WERI-Rb-1 (cell line): ENCODE measurements at regions not wholly inside any gene's neighbourhood (a gene's known extent, or its start where the extent isn't known, plus 50 kb on each side); places are given as distances from the start of the nearest gene placed in this dataset.

Source experiments
- DNase-seq: peaks from one replicate; pipeline ENCODE4 v3.0.0-alpha.2; 2020
- H3K27ac ChIP-seq: fragments of 250-450 bp; sonication (Bioruptor Pico); 2 replicates; pipeline ENCODE4 v1.5.1; 2020; ENCODE audit warnings: mild to moderate bottlenecking, moderate library complexity
- H3K27me3 ChIP-seq: fragments of 250-450 bp; sonication (Bioruptor Pico); 2 replicates; pipeline ENCODE4 v1.5.1; 2021; ENCODE audit warnings: mild to moderate bottlenecking, low read depth, moderate library complexity; ENCODE audit not compliant: insufficient read depth, severe bottlenecking
- H3K36me3 ChIP-seq: fragments of 250-450 bp; sonication (Bioruptor Pico); 2 replicates; pipeline ENCODE4 v1.5.1; 2020; ENCODE audit warnings: mild to moderate bottlenecking, moderate library complexity
- H3K4me3 ChIP-seq: 2 replicates; pipeline ENCODE4 v1.5.1; 2011; ENCODE audit warnings: low read depth, mild to moderate bottlenecking, control low read depth, low read length
- H3K9me3 ChIP-seq: fragments of 250-450 bp; sonication (Bioruptor Pico); 2 replicates; pipeline ENCODE4 v1.5.1; 2021; ENCODE audit warnings: mild to moderate bottlenecking, moderate library complexity; ENCODE audit not compliant: severe bottlenecking
- CTCF ChIP-seq: IDR thresholded peaks from 2 replicates; pipeline ENCODE4 v1.5.1; 2011; ENCODE audit warnings: low read depth, mild to moderate bottlenecking, control low read depth, inconsistent platforms, low read length

- H3K4me3 ChIP-seq = no peak overlapping the region
- TF ChIP-seq CTCF = no peak
- no peaks in the 10 kb centered on the region for H3K27me3 ChIP-seq
- no peak overlapping the region for H3K27ac ChIP-seq
- no peaks in the 10 kb centered on the region for H3K9me3 ChIP-seq
- H3K36me3 ChIP-seq = no peaks in the 10 kb centered on the region
- no peak for DNase-seq
Measured at GRCh38 chr2:8437949-8438400, 243.9 kb upstream of the ID2 start.

- no peak for DNase-seq
- no peaks in the 10 kb centered on the region for H3K36me3 ChIP-seq
- no peaks in the 10 kb centered on the region for H3K27me3 ChIP-seq
- no peak overlapping the region for H3K27ac ChIP-seq
- H3K9me3 ChIP-seq = no peaks in the 10 kb centered on the region
- H3K4me3 ChIP-seq = no peak overlapping the region
- TF ChIP-seq CTCF = no peak
Measured at GRCh38 chr2:8438476-8438875, 243.4 kb upstream of the ID2 start.

- Histone ChIP-seq H3K27me3 (no peaks in the 10 kb centered on the region), H3K4me3 (no peak overlapping the region), H3K27ac (no peak overlapping the region), H3K9me3 (no peaks in the 10 kb centered on the region), H3K36me3 (no peaks in the 10 kb centered on the region)
- no peak for DNase-seq
- no peak for TF ChIP-seq CTCF
Measured at GRCh38 chr2:8438996-8439395, 242.9 kb upstream of the ID2 start.

DNA sequence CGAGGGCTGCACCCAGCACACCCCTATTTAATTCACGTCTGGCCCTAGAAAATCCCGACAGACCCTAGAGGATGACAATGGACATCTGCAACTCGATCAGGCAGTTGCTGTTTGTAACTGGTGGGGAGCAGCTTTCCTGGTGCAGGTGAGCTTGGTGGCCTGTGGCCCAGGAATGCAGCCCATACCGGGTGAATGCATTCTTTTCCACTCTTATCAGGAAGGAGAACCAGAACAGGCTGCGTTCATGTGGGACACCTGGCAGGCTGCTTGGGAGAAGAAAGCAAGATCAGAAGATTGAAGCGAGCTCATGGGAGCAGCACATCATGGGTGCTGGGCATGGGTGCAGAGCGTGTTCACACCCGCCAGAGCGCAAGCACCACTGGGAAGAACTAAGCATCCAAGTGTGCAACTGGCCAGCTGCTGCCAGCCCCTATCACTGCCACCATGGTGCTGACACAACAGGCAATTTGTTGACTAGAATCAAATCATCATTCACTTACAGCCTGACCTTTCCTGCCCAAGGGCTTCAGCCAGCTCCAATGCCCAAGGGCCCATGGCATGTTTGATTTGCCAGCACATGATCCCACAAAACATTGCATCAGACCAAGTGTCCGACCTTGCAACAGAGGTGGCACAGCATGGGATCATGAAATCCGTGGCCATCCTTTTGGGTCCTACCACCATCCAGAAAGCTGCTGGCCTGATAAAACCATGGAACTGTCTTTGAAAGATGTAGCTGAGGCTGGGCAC, 241.7 kb upstream of the ID2 start:
- Histone ChIP-seq H3K27ac (no peak overlapping the region), H3K4me3 (no peak overlapping the region), H3K27me3 (no peaks in the 10 kb centered on the region), H3K36me3 (no peaks in the 10 kb centered on the region), H3K9me3 (no peaks in the 10 kb centered on the region)
- TF ChIP-seq CTCF = no peak
- DNase-seq = no peak

GRCh38 chr2:8441371-8441770, 240.5 kb upstream of the ID2 start:
- no peaks in the 10 kb centered on the region for H3K36me3 ChIP-seq
- DNase-seq = no peak
- H3K27ac ChIP-seq = no peak overlapping the region
- no peak overlapping the region for H3K4me3 ChIP-seq
- no peaks in the 10 kb centered on the region for H3K27me3 ChIP-seq
- TF ChIP-seq CTCF = no peak
- no peaks in the 10 kb centered on the region for H3K9me3 ChIP-seq

DNA sequence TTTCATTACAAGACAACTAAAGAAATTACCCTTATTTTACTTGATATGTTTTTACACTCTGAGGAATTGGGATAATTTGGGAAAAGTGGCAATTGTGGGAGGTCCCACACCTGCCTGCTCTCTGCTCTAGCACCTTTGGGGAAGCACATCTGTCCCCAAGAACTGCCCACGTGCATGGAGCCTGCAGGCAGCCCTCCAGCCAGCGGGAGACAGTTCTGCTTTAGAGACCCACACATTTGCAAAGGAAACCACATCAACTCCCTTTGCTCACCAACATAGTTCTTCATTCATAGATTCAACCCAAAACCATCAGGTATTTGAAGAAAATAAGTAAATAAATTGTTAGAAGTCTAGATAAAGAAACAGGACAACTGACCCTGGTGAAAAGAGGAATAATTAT, 239.9 kb upstream of the ID2 start:
- H3K9me3 ChIP-seq = no peaks in the 10 kb centered on the region

More for the DNA sequence above, 239.9 kb upstream of the ID2 start:
- H3K4me3 ChIP-seq = no peak overlapping the region
- TF ChIP-seq CTCF = no peak
- H3K36me3 ChIP-seq = no peaks in the 10 kb centered on the region
- no peaks in the 10 kb centered on the region for H3K27me3 ChIP-seq
- DNase-seq = no peak
- H3K27ac ChIP-seq = no peak overlapping the region
